ENCODE measurements at regions not wholly inside any gene's neighbourhood (a gene's known extent, or its start where the extent isn't known, plus 50 kb on each side); places are given as distances from the start of the nearest gene placed in this dataset.

- no peak for DNase-seq (ENCODE audit: low read depth)
- no peak for TF ChIP-seq CTCF (IDR thresholded peaks at IDR 0.05; ENCODE audit: insufficient read depth, low read depth, low read length)
- no peak overlapping the region for H3K4me3 ChIP-seq (ENCODE audit: low read depth, low read length)
These were observed 1497.6 kb downstream of the OTOL1 start for GRCh38 chr3:162994165-162994564.

- DNase-seq (ENCODE audit: low read depth): no peak
- no peak for TF ChIP-seq CTCF (IDR thresholded peaks at IDR 0.05; ENCODE audit: insufficient read depth, low read depth, low read length)
- no peak overlapping the region for H3K4me3 ChIP-seq (ENCODE audit: low read depth, low read length)
These were observed 1499.8 kb downstream of the OTOL1 start for GRCh38 chr3:162996368-162996767.

GRCh38 chr3:162998205-162998604 is 1501.6 kb downstream of the OTOL1 start:
- no peak for DNase-seq (ENCODE audit: low read depth)
- peak overlapping the region; percentile 7 for H3K4me3 ChIP-seq (ENCODE audit: low read depth, low read length)
- no peak for TF ChIP-seq CTCF (IDR thresholded peaks at IDR 0.05; ENCODE audit: insufficient read depth, low read depth, low read length)

GRCh38 chr3:163011596-163011995 is 1515.0 kb downstream of the OTOL1 start:
- no peak for TF ChIP-seq CTCF (IDR thresholded peaks at IDR 0.05; ENCODE audit: insufficient read depth, low read depth, low read length)
- no peak overlapping the region for H3K4me3 ChIP-seq (ENCODE audit: low read depth, low read length)
- DNase-seq (ENCODE audit: low read depth): no peak

- no peak overlapping the region for H3K4me3 ChIP-seq (ENCODE audit: low read depth, low read length)
- no peak for TF ChIP-seq CTCF (IDR thresholded peaks at IDR 0.05; ENCODE audit: insufficient read depth, low read depth, low read length)
- no peak for DNase-seq (ENCODE audit: low read depth)
These were observed 1519.6 kb downstream of the OTOL1 start for GRCh38 chr3:163016251-163016650.

GRCh38 chr3:163018067-163018466 is 1521.5 kb downstream of the OTOL1 start:
- DNase-seq (ENCODE audit: low read depth): no peak
- H3K4me3 ChIP-seq (ENCODE audit: low read depth, low read length): no peak overlapping the region
- TF ChIP-seq CTCF (IDR thresholded peaks at IDR 0.05; ENCODE audit: insufficient read depth, low read depth, low read length): no peak

- no peak overlapping the region for H3K4me3 ChIP-seq (ENCODE audit: low read depth, low read length)
- no peak for DNase-seq (ENCODE audit: low read depth)
These were observed 1522.1 kb downstream of the OTOL1 start for GRCh38 chr3:163018664-163019063.

More at GRCh38 chr3:163018664-163019063, 1522.1 kb downstream of the OTOL1 start:
- TF ChIP-seq CTCF (IDR thresholded peaks at IDR 0.05; ENCODE audit: insufficient read depth, low read depth, low read length): no peak
